Keratinocyte (primary cell): ENCODE measurements at regions not wholly inside any gene's neighbourhood (a gene's known extent, or its start where the extent isn't known, plus 50 kb on each side); places are given as distances from the start of the nearest gene placed in this dataset.

Experiments used
- DNase-seq: peaks from one replicate; pipeline ENCODE4 v3.0.0-alpha.2; 2011; ENCODE audit warnings: low read depth, missing footprints, low spot score
- FAIRE-seq: peaks from 2 replicates; lab custom pipeline; 2011; peaks lifted over from hg19 to GRCh38; lab: Jason Lieb, UNC
- H2AFZ ChIP-seq: 2 replicates; pipeline ENCODE4 v1.6.0; 2012; ENCODE audit warnings: low read length, control low read depth, inconsistent platforms; ENCODE audit not compliant: control insufficient read depth
- H3K27ac ChIP-seq: 2 replicates; pipeline ENCODE4 v1.5.1; 2011; ENCODE audit warnings: low read length; ENCODE audit not compliant: control insufficient read depth, insufficient read depth
- H3K27me3 ChIP-seq: 3 replicates; pipeline ENCODE4 v1.6.0; 2011; ENCODE audit warnings: low read length; ENCODE audit not compliant: control insufficient read depth, insufficient read depth; ENCODE audit errors: extremely low read depth
- H3K36me3 ChIP-seq, 2 experiments: 2 replicates in 1 of 2; 3 replicates in 1 of 2; pipeline ENCODE4 v1.5.1; 2011; ENCODE audit warnings: low read length in 2 of 2, mild to moderate bottlenecking in 1 of 2; ENCODE audit not compliant: control insufficient read depth in 2 of 2, insufficient read depth in 2 of 2; ENCODE audit errors: extremely low read depth in 1 of 2
- H3K4me1 ChIP-seq: 3 replicates; pipeline ENCODE4 v1.5.1; 2011; ENCODE audit warnings: low read length; ENCODE audit not compliant: control insufficient read depth, insufficient read depth; ENCODE audit errors: extremely low read depth
- H3K4me2 ChIP-seq: 3 replicates; pipeline ENCODE4 v1.6.0; 2011; ENCODE audit warnings: low read depth, low read length; ENCODE audit not compliant: control insufficient read depth, insufficient read depth; ENCODE audit errors: extremely low read depth
- H3K4me3 ChIP-seq, 3 experiments: fragments of 200-600 bp in 1 of 3; sonication (generic) in 1 of 3; 2 replicates in 2 of 3; 3 replicates in 1 of 3; pipeline ENCODE4 v1.5.1; 2011 to 2016; ENCODE audit warnings: low read length in 3 of 3, mild to moderate bottlenecking in 3 of 3, control low read depth in 2 of 3, inconsistent platforms in 1 of 3, low read depth in 1 of 3, mixed read lengths in 1 of 3, mixed run types in 1 of 3, moderate library complexity in 1 of 3; ENCODE audit not compliant: control insufficient read depth in 2 of 3, insufficient read depth in 2 of 3; ENCODE audit errors: extremely low read depth in 1 of 3
- H3K79me2 ChIP-seq: 2 replicates; pipeline ENCODE4 v1.6.0; 2012; ENCODE audit warnings: low read length; ENCODE audit not compliant: control insufficient read depth, insufficient read depth
- H3K9ac ChIP-seq: 3 replicates; pipeline ENCODE4 v1.6.0; 2011; ENCODE audit warnings: low read length; ENCODE audit not compliant: control insufficient read depth, insufficient read depth; ENCODE audit errors: extremely low read depth
- H3K9me1 ChIP-seq: 3 replicates; pipeline ENCODE4 v1.6.0; 2011; ENCODE audit warnings: low read length; ENCODE audit not compliant: control insufficient read depth, insufficient read depth; ENCODE audit errors: extremely low read depth
- H3K9me3 ChIP-seq: 2 replicates; pipeline ENCODE4 v1.5.1; 2012; ENCODE audit warnings: low read depth, low read length; ENCODE audit not compliant: control insufficient read depth
- H4K20me1 ChIP-seq: 3 replicates; pipeline ENCODE4 v1.6.0; 2011; ENCODE audit warnings: low read length; ENCODE audit not compliant: control insufficient read depth, insufficient read depth; ENCODE audit errors: extremely low read depth
- EZH2 ChIP-seq: IDR thresholded peaks from one replicate; pipeline ENCODE4 v1.6.1; 2012; ENCODE audit warnings: inconsistent platforms, mild to moderate bottlenecking, low read length, moderate library complexity
- dilution Hi-C: fragments of 300-500 bp; cut with MboI; formaldehyde crosslinking; loops from one replicate; pipeline ENCODE4 v1.7.0; 2020; ENCODE audit warnings: low sequenced_read_pairs; ENCODE audit not compliant: extremely low pct_ligation_motif_present
- TF ChIP-seq, protein P1 (sequence below), 3 experiments: IDR thresholded peaks in 1 of 3; conservative IDR thresholded peaks in 1 of 3; optimal IDR thresholded peaks in 1 of 3; 2 replicates in 2 of 3; 3 replicates in 1 of 3; pipeline versions ENCODE3 to v1.5.1; 2011; ENCODE audit warnings: low read length in 3 of 3, mild to moderate bottlenecking in 3 of 3, moderate library complexity in 2 of 3, control low read depth in 1 of 3, inconsistent platforms in 1 of 3; ENCODE audit not compliant: insufficient read depth in 2 of 3; ENCODE audit errors: extremely low read depth in 1 of 3

DNA sequence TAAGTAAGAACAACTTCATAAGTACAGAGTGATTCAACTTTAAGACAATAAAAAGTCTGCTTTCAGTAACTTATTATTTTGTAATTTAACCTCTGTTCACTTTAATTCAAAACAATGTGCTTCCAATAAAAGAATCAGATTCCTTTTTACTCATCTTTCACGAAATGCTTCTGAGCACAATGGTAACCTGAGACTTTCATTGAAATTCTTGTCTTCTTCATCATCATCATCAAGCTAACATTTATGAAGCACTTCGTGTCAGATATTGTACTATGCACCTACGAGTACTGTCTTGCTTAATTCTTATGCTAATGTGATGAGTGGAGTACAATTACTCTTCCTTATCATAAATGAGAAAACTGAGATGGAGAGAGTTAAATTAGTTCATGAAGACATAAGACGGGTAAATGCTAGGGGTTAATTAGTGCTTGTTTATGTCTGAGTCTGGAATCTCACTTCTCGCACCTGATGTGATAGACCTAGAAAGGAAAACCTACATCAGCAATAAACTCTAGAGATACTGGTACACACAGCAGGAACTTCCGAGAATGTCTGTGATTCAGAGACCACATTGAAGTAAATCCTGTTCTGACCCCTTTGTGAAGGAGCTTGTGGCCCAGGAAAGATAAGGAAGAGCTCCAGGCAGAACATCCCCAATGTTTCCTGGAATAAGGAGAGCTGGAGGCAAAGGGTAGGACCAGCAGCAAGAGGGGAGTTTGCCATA is 227.6 kb upstream of the ETAA1 start:
- peaks cover 13% of the 10 kb centered on the region for H3K4me1 ChIP-seq
- no peaks in the 10 kb centered on the region for H3K9me1 ChIP-seq
- peak overlapping the region; percentile 19 for H2AFZ ChIP-seq
- TF ChIP-seq, protein P1, sequence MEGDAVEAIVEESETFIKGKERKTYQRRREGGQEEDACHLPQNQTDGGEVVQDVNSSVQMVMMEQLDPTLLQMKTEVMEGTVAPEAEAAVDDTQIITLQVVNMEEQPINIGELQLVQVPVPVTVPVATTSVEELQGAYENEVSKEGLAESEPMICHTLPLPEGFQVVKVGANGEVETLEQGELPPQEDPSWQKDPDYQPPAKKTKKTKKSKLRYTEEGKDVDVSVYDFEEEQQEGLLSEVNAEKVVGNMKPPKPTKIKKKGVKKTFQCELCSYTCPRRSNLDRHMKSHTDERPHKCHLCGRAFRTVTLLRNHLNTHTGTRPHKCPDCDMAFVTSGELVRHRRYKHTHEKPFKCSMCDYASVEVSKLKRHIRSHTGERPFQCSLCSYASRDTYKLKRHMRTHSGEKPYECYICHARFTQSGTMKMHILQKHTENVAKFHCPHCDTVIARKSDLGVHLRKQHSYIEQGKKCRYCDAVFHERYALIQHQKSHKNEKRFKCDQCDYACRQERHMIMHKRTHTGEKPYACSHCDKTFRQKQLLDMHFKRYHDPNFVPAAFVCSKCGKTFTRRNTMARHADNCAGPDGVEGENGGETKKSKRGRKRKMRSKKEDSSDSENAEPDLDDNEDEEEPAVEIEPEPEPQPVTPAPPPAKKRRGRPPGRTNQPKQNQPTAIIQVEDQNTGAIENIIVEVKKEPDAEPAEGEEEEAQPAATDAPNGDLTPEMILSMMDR (optimal IDR thresholded peaks at IDR 0.05 in 1 of 3, IDR thresholded peaks at IDR 0.05 in 1 of 3, conservative IDR thresholded peaks at IDR 0.05 in 1 of 3; ENCODE audit: extremely low read depth in 1 of 3, insufficient read depth in 2 of 3, low read length in 3 of 3) = no peak
- TF ChIP-seq EZH2 = no peak
- H3K27ac ChIP-seq = no peak overlapping the region
- dilution Hi-C loops = no loop called here
- no peak overlapping the region for H3K4me2 ChIP-seq
- FAIRE-seq (peak; percentile 70), DNase-seq (peak; percentile 13)
- no peak overlapping the region for H3K4me3 ChIP-seq
- H3K9me3 ChIP-seq = no peaks in the 10 kb centered on the region
- H3K36me3 ChIP-seq = no peaks in the 10 kb centered on the region
- H3K79me2 ChIP-seq = no peaks in the 10 kb centered on the region
- no peaks in the 10 kb centered on the region for H4K20me1 ChIP-seq
- H3K27me3 ChIP-seq = no peaks in the 10 kb centered on the region
- no peak overlapping the region for H3K9ac ChIP-seq

DNA sequence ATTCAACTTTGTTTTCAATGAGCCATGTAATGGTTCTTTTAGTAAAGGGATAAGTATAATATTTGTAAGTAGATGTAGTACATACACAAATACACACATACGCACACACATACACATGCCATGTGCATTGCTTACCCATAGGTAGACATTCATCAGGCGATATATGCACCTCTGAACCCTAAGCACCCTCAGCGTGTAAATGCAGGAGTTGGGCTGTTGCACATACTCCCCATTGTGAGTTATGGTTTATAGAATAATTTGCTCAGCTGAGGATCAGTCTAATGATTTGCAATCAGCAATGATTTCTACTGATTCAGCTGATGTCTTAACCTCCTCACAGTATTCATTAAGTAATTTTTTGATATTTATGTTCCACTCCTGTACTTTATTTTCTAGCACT is 217.6 kb upstream of the ETAA1 start:
- no peaks in the 10 kb centered on the region for H3K4me1 ChIP-seq
- no peak overlapping the region for H3K4me3 ChIP-seq
- FAIRE-seq (no peak), DNase-seq (no peak)
- H3K79me2 ChIP-seq = no peaks in the 10 kb centered on the region
- no peaks in the 10 kb centered on the region for H3K27me3 ChIP-seq
- H3K9ac ChIP-seq = no peak overlapping the region
- no peaks in the 10 kb centered on the region for H4K20me1 ChIP-seq
- H3K4me2 ChIP-seq = no peak overlapping the region
- H2AFZ ChIP-seq = no peak overlapping the region
- no peak for TF ChIP-seq EZH2
- TF ChIP-seq, protein P1 (optimal IDR thresholded peaks at IDR 0.05 in 1 of 3, IDR thresholded peaks at IDR 0.05 in 1 of 3, conservative IDR thresholded peaks at IDR 0.05 in 1 of 3; ENCODE audit: extremely low read depth in 1 of 3, insufficient read depth in 2 of 3, low read length in 3 of 3) = no peak
- H3K36me3 ChIP-seq = no peaks in the 10 kb centered on the region
- H3K9me3 ChIP-seq = no peaks in the 10 kb centered on the region
- H3K9me1 ChIP-seq = no peaks in the 10 kb centered on the region
- H3K27ac ChIP-seq = no peak overlapping the region
- dilution Hi-C loops = no loop called here
